HG02610 (cell line): ENCODE measurements at regions not wholly inside any gene's neighbourhood (a gene's known extent, or its start where the extent isn't known, plus 50 kb on each side); places are given as distances from the start of the nearest gene placed in this dataset.

Source experiments
- ATAC-seq: cut with Tn5 transposase; IDR thresholded peaks from one replicate; pipeline ENCODE4 v1.9.1; 2021; ENCODE audit warnings: mild to moderate bottlenecking, moderate library complexity; ENCODE audit not compliant: unreplicated experiment

DNA sequence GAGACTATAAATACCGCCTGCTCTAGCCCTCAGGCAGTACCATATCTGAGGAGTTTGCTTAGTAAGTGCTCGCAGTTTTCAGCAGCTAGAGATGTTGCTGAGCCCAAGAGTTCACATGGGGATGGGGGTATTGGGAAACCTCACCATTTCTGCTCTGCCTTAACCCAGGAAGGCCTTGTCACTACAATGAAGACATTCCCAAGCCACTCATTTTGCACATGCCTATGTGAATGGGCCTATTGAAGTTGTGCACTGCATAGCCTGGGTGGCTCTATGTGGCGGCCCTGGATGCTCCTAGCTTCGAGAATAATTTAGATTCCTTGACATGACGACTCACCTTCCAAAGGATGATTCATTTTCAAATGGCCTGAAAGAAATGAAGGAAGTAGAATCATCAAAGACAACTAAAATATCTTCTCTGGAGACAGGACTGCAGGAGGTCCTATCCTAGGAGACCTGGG, 163.4 kb downstream of the ADAMTS15 start:
- ATAC-seq: no peak

GRCh38 chr11:130612291-130612851, 163.9 kb downstream of the ADAMTS15 start:
- ATAC-seq: no peak

GRCh38 chr11:130613396-130613795, 165.0 kb downstream of the ADAMTS15 start:
- no peak for ATAC-seq

GRCh38 chr11:130614591-130614990, 166.1 kb downstream of the ADAMTS15 start:
- no peak for ATAC-seq

DNA sequence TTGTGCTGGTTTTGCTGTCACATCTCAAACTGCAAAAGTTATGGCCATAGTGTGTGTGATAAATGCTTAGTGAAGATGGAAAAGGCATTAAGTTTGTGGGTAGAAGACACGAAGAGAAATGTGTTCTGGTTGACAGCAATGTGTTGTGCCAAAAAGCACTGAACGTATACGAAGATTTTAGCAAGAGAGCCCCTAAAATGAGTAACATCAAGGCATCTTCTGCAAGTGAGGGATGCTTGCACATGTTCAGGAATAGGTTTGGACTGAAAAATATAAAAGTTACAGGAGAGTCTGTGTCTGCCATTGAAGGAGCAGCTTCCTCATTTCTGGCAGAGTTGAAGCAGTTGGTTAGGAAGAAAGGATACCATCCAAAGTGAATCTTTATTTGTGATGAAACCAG, 167.1 kb downstream of the ADAMTS15 start:
- no peak for ATAC-seq

DNA sequence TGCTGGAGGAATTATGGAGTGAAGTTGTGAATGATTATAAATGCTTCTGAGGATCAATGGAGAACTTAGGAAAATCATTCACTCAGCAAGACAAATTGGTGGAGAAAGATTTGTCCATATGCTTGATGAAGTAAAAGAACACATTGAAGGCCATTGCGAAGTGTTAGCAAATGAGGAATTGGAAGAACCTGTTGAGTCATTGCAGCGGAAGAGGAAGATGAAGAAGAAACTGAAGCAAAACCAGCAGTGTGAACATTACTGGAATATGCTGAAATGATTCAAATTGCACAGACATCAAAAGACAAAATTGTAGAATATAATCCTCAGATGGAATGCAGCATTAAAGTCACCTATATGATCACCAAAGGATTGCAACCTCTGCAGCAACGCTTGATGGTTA, 168.1 kb downstream of the ADAMTS15 start:
- no peak for ATAC-seq

DNA sequence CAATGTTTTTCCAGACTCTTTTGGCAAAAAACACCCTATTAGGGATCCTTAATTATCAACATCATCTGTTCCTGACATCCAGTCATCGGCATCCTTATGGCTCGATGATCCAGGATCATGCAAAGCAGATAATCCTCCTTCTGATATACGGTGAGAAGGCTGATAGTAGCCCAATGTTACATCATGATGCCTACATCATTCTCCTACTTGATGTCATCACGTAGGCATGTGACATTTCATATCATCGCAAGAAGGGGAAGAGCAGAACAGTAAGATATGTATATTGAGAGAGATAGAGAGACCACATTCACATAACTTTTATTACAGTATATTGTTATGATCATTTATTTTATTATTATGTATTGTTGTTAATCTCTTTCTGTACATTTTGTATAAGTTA, 168.6 kb downstream of the ADAMTS15 start:
- ATAC-seq: no peak

DNA sequence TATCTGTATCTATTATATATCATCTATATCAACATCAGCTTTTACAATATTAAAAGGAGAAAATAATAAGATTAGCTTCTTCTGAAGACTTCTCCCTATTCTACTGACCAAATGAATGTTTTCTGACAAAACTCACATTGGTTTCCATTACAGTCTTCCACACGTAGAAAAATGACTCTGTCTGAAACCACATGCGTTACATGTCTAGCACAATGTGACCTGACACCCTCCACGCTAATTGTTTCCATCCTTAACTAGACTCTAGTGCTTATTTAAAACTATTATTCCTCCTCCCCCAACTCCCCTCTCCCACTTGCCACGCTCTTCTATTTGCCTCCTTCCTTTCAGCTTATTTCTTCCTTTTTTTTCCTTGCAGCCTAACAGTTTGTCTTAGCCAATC, 172.1 kb downstream of the ADAMTS15 start:
- no peak for ATAC-seq

- ATAC-seq: no peak
Measured at GRCh38 chr11:130622141-130622542, 173.7 kb downstream of the ADAMTS15 start.

GRCh38 chr11:130623670-130624668, 175.5 kb downstream of the ADAMTS15 start:
- no peak for ATAC-seq

DNA sequence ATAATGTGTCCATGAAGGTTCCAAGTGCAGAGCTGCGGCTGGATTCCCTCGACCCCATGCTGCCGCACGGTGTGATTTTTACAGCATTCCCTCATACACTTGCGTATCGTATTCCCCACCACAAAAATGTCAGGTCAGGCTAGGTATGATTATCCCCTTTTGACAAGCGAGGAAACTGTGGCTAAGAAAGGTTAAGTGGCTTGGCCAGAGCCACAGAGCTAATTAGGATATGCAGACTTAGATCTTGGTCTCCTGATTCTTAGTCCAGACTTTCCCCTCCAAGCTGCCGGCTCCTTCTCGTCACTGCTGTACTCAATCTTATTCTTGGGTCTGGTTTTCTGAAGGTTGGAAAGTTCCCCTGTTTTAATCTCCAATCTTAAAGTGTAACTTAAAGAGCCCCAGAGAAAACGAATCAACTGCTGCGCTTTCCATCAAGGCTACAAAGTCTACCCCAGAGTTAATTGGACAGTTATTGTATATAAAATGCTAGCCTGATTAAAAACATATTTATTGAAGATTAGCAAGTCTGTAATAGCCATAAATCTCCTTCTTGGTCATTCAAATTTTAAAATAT, 176.6 kb downstream of the ADAMTS15 start:
- ATAC-seq: no peak

- no peak for ATAC-seq
Measured at GRCh38 chr11:130625578-130626306, 177.3 kb downstream of the ADAMTS15 start.

DNA sequence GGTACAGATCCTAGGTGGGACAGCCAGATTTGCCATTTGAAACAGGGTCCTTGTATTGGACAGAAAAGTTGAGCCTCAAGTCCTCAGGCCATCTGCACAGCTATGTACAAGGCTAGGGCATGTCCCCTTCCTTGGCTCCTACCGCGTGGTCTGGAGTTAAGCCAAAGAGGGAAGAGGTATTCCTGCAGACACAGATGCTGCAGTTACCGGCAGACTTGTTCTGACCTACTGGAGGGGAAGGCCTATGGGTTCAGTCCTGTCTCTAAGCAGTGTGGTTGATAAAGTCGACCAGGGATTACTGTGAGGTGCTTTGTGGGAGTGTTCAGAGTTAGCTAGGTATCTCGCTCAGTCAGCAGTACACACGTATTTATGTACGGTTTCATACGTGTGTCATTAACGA, 180.6 kb downstream of the ADAMTS15 start:
- no peak for ATAC-seq

DNA sequence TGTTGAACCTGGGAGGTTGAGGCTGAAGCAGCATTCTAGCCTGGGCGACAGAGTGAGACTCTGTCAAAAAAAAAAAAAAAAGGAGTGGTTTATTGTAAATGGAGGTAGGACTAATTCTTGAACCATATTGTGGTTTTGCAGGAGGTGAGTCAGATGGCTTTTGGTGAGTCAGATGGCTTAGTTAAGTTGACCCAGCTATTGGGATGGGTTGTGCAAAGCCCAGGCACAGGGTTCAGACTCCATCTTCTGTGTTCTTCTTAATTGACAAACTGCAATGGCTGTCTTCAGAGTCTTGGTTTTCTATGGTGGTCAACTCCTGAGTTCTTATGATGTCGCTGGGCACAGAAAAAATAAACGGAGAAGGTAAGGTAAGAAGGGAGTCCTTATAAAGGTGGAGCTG, 182.7 kb downstream of the ADAMTS15 start:
- ATAC-seq: peak; percentile 51

- ATAC-seq: no peak
Measured at GRCh38 chr11:130633466-130633865, 185.0 kb downstream of the ADAMTS15 start.

- ATAC-seq: no peak
Measured at GRCh38 chr11:130634186-130634585, 185.7 kb downstream of the ADAMTS15 start.

DNA sequence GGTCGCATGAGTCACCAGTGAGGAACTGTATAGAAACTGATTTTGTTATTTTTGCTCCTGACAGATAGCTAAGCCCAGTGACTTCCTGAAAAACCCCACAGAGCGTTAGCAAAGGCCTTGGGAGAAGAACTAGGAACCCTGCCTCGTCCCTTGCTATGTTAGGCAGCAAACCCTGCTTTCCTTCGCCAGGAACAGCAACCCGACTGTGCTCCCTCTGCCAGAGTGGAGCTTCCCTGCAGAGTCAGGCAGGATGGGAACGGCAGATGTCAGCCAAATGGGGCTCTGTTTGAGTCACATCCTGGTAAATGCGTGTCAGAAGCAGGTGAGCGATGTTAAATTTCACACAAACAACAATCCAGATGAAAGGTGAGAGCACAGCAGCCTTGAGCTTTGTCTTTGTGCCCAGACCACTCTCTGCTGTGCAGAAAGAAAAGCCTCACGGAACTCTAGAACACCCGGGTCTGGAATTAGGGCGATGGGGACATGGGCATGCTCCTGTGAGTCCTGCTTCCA, 186.6 kb downstream of the ADAMTS15 start:
- ATAC-seq: no peak

- ATAC-seq: no peak
Measured at GRCh38 chr11:130635937-130636630, 187.6 kb downstream of the ADAMTS15 start.

- ATAC-seq: peak; percentile 71
Measured at GRCh38 chr11:130636722-130637464, 188.4 kb downstream of the ADAMTS15 start.

DNA sequence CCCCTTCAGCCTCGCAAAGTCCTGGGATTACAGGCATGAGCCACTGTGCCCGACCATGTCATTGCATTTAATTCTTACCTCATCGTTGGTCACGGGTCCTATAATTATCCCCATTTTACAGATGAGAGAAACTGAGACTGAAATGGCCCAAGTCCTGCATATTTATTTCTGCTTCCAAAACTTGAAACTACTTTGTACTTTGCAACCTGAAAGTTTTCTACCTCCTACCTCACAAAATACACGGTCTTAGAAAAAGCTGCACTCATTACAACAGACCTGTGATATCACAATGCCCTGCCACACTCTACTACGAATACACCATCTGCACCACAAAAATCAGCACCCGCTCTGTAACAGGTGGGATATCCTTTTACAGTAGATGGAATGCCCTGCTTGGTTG, 189.1 kb downstream of the ADAMTS15 start:
- no peak for ATAC-seq
